Spleen (tissue), 11 donors: ENCODE measurements at regions not wholly inside any gene's neighbourhood (a gene's known extent, or its start where the extent isn't known, plus 50 kb on each side); places are given as distances from the start of the nearest gene placed in this dataset.
"Not testable (repeated sequence)": the region's sequence is repeated elsewhere in the genome, so short reads cannot be mapped to it uniquely, and the experiment has no call there.

Experiments used
- DNase-seq: peaks from one replicate; pipeline ENCODE4 v3.0.0-alpha.2; 2020
- H3K27ac ChIP-seq, 8 donors: fragments of 200-600 bp; sonication (generic) in 7 of 8; 1 replicate in 4 of 8; 2 replicates in 4 of 8; pipeline versions ENCODE4 v1.5.0 to v1.8.0; 2016 to 2021; ENCODE audit warnings: inconsistent platforms in 4 of 8, mild to moderate bottlenecking in 4 of 8, moderate library complexity in 1 of 8
- H3K27me3 ChIP-seq, 7 donors: fragments of 200-600 bp; sonication (generic) in 6 of 7; replicated peaks in 1 of 7; 1 replicate in 4 of 7; 2 replicates in 3 of 7; pipeline versions ENCODE4 v1.5.0 to v1.8.0; 2016 to 2021; ENCODE audit warnings: inconsistent platforms in 3 of 7, mild to moderate bottlenecking in 1 of 7
- H3K36me3 ChIP-seq, 6 donors: fragments of 200-600 bp; sonication (generic) in 5 of 6; 1 replicate in 4 of 6; 2 replicates in 2 of 6; pipeline versions ENCODE4 v1.5.0 to v1.8.0; 2016 to 2021; ENCODE audit warnings: inconsistent platforms in 2 of 6
- H3K4me1 ChIP-seq, 6 donors: fragments of 200-600 bp; sonication (generic) in 5 of 6; 1 replicate in 3 of 6; 2 replicates in 3 of 6; pipeline versions ENCODE4 v1.5.0 to v1.8.0; 2016 to 2021; ENCODE audit warnings: inconsistent platforms in 3 of 6
- H3K4me3 ChIP-seq, 8 donors: fragments of 200-600 bp; sonication (generic) in 7 of 8; 1 replicate in 4 of 8; 2 replicates in 4 of 8; pipeline versions ENCODE4 v1.5.0 to v1.8.0; 2016 to 2021; ENCODE audit warnings: inconsistent platforms in 4 of 8, mild to moderate bottlenecking in 4 of 8, moderate library complexity in 2 of 8
- H3K9me3 ChIP-seq, 8 donors: fragments of 200-600 bp; sonication (generic) in 7 of 8; 1 replicate in 4 of 8; 2 replicates in 4 of 8; pipeline versions ENCODE4 v1.5.0 to v1.8.0; 2016 to 2021; ENCODE audit warnings: inconsistent platforms in 4 of 8
- CTCF ChIP-seq, 11 experiments: fragments of 200-600 bp in 7 of 11; fragments of 450-650 bp in 4 of 11; sonication (generic) in 4 of 11; IDR thresholded peaks in 8 of 11; conservative IDR thresholded peaks in 3 of 11; 1 replicate in 7 of 11; 2 replicates in 4 of 11; pipeline versions ENCODE4 v1.4.0 to v1.8.0; 2016 to 2021; ENCODE audit warnings: antibody characterized with exemption in 11 of 11, inconsistent platforms in 4 of 11, mild to moderate bottlenecking in 1 of 11
- POLR2A ChIP-seq, 3 donors: fragments of 450-650 bp; IDR thresholded peaks; one replicate each; pipeline ENCODE4 v1.5.1; 2017; ENCODE audit warnings: antibody characterized with exemption in 3 of 3, mild to moderate bottlenecking in 1 of 3
- POLR2AphosphoS5 ChIP-seq, 3 donors: sonication (generic); formaldehyde crosslinking; IDR thresholded peaks; one replicate each; pipeline ENCODE4 v1.5.1; 2017; ENCODE audit warnings: antibody characterized with exemption in 3 of 3
- WGBS, 5 donors: extraction: QIAGEN DNeasy Blood & Tissue Kit in 3 of 5; methylation state at CpG; one replicate each; pipeline versions ENCODE4 v1.1.5 to v1.1.7; 2013 to 2018; 5-methylcytosine and 5-hydroxymethylcytosine counted together
- intact Hi-C: fragments of 100-400 bp; cut with DNase I; formaldehyde crosslinking; loops from one replicate; pipeline ENCODE4 v1.15.0; 2023; ENCODE audit warnings: low total_unique reads
- donor health status: healthy with polysubstance abuse.
- donor health status: DM: no; HTN: no; CAD: no; lungs with moderate emphysema.
- donor health status: DM: no; HTN: no; CAD: no.
- donor health status: Bipolar disorder and iron deficiency.
- donor health status: healthy.
- donor health status: DM: no; HTN: no; CAD: no.
- donor health status: DM: yes; HTN: yes; CAD: no.

GRCh38 chr3:161700998-161701397 is 204.4 kb downstream of the OTOL1 start:
- 58 to 89% (median 72%) methylated on average over 2 of the region's 2 CpGs for WGBS, 5 donors
- H3K27ac ChIP-seq, result no peak overlapping the region
- no peak overlapping the region for H3K4me3 ChIP-seq
- H3K36me3 ChIP-seq, result no peaks in the 10 kb centered on the region
- H3K9me3 ChIP-seq, result no peaks in the 10 kb centered on the region
- intact Hi-C loops, result no loop called here
- H3K27me3 ChIP-seq, result no peaks in the 10 kb centered on the region
- DNase-seq, result no peak
- TF ChIP-seq POLR2AphosphoS5 (IDR thresholded peaks at IDR 0.05), result no peak
- no peak for TF ChIP-seq CTCF (IDR thresholded peaks at IDR 0.05 in 8 of 11, conservative IDR thresholded peaks at IDR 0.05 in 3 of 11)
- no peak for TF ChIP-seq POLR2A (IDR thresholded peaks at IDR 0.05)
- no peaks in the 10 kb centered on the region for H3K4me1 ChIP-seq

- intact Hi-C loops, DNase-seq, H3K4me1 ChIP-seq, H3K27ac ChIP-seq, H3K27me3 ChIP-seq, H3K36me3 ChIP-seq, H3K4me3 ChIP-seq: not testable (repeated sequence)
- peaks cover 0 to 23% (median 0%) of the 10 kb centered on the region in 8 donors for H3K9me3 ChIP-seq
- 67 to 79% (median 77%) methylated on average over 5 of the region's 5 CpGs for WGBS, 5 donors
Measured at GRCh38 chr3:161707253-161707652, 210.6 kb downstream of the OTOL1 start.

GRCh38 chr3:161713731-161714130 is 217.1 kb downstream of the OTOL1 start:
- intact Hi-C loops, result no loop called here
- Histone ChIP-seq H3K27ac (no peak overlapping the region), H3K4me3 (no peak overlapping the region), H3K9me3 (peaks cover 0 to 11% (median 0%) of the 10 kb centered on the region in 8 donors), H3K36me3 (no peaks in the 10 kb centered on the region), H3K27me3 (no peaks in the 10 kb centered on the region), H3K4me1 (no peaks in the 10 kb centered on the region)
- TF ChIP-seq CTCF (IDR thresholded peaks at IDR 0.05 in 8 of 11, conservative IDR thresholded peaks at IDR 0.05 in 3 of 11) (no peak), POLR2AphosphoS5 (IDR thresholded peaks at IDR 0.05) (no peak)
- no peak for DNase-seq

- intact Hi-C loops, result no loop called here
- Histone ChIP-seq H3K4me3 (no peak overlapping the region), H3K27ac (no peak overlapping the region), H3K4me1 (no peaks in the 10 kb centered on the region), H3K9me3 (no peaks in the 10 kb centered on the region), H3K27me3 (no peaks in the 10 kb centered on the region), H3K36me3 (no peaks in the 10 kb centered on the region)
- WGBS, 5 donors, result 72 to 84% (median 78%) methylated on average over 2 of the region's 2 CpGs
- TF ChIP-seq POLR2A (IDR thresholded peaks at IDR 0.05), result no peak
- DNase-seq, result no peak
Measured at GRCh38 chr3:161731968-161732367, 235.4 kb downstream of the OTOL1 start.

- DNase-seq, result no peak
- H3K4me1 ChIP-seq, result no peaks in the 10 kb centered on the region
- intact Hi-C loops, result no loop called here
- H3K36me3 ChIP-seq, result no peaks in the 10 kb centered on the region
- H3K27ac ChIP-seq, result no peak overlapping the region
- no peaks in the 10 kb centered on the region for H3K27me3 ChIP-seq
- TF ChIP-seq POLR2AphosphoS5 (IDR thresholded peaks at IDR 0.05), result no peak
- no peak overlapping the region for H3K4me3 ChIP-seq
- H3K9me3 ChIP-seq, result no peaks in the 10 kb centered on the region
Measured at GRCh38 chr3:161737171-161737570, 240.6 kb downstream of the OTOL1 start.

- H3K27me3 ChIP-seq, result no peaks in the 10 kb centered on the region
- H3K9me3 ChIP-seq, result no peaks in the 10 kb centered on the region
- no peak overlapping the region for H3K27ac ChIP-seq
- intact Hi-C loops, result no loop called here
- H3K4me3 ChIP-seq, result no peak overlapping the region
- TF ChIP-seq POLR2AphosphoS5 (IDR thresholded peaks at IDR 0.05) (no peak), CTCF (IDR thresholded peaks at IDR 0.05 in 8 of 11, conservative IDR thresholded peaks at IDR 0.05 in 3 of 11) (no peak), POLR2A (IDR thresholded peaks at IDR 0.05) (no peak)
- no peak for DNase-seq
- H3K4me1 ChIP-seq, result no peaks in the 10 kb centered on the region
- no peaks in the 10 kb centered on the region for H3K36me3 ChIP-seq
Measured at GRCh38 chr3:161740421-161740820, 243.8 kb downstream of the OTOL1 start.
